UCSD-AML1 (cell line): ENCODE measurements at regions not wholly inside any gene's neighbourhood (a gene's known extent, or its start where the extent isn't known, plus 50 kb on each side); places are given as distances from the start of the nearest gene placed in this dataset.

Experiments used
- DNase-seq: peaks from one replicate; lab custom pipeline; 2025; ENCODE audit not compliant: unreplicated experiment; lab: John Stamatoyannopoulos, UW

DNA sequence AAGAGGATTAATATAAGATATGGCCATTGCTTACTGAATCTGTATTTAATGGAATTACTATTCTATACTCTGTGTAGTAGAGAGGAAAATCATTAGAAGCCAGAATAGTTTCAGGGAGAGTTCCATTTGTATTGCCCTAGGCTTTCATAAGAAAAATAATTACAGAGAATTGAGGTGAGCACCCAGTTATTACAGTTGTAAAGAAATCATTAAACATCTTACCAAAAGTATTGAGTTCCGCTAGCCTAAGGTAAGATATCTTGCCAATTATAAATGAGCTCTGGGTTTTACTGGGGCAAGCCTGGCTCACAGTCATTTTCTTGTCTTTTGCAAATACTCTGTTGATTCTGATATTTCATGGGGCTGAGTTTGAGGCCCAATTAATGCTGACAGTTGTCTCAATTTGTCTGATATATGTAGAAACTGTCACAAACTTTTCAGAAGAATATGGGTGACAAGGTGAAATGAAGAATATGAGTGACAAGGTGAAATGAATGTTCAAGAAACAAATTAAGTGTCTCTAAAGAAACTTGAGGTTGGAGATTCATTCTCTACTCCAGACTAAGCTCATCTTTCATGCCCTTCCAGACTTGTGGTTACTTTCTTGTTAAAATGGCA is 127.8 kb downstream of the PTGER3 start:
- no peak for DNase-seq
